Umbilical cord (tissue), 1 donor: ENCODE measurements at regions not wholly inside any gene's neighbourhood (a gene's known extent, or its start where the extent isn't known, plus 50 kb on each side); places are given as distances from the start of the nearest gene placed in this dataset.

Experiments used
- DNase-seq: peaks from one replicate; pipeline ENCODE4 v3.0.0-alpha.2; 2015; ENCODE audit warnings: low spot score

DNA sequence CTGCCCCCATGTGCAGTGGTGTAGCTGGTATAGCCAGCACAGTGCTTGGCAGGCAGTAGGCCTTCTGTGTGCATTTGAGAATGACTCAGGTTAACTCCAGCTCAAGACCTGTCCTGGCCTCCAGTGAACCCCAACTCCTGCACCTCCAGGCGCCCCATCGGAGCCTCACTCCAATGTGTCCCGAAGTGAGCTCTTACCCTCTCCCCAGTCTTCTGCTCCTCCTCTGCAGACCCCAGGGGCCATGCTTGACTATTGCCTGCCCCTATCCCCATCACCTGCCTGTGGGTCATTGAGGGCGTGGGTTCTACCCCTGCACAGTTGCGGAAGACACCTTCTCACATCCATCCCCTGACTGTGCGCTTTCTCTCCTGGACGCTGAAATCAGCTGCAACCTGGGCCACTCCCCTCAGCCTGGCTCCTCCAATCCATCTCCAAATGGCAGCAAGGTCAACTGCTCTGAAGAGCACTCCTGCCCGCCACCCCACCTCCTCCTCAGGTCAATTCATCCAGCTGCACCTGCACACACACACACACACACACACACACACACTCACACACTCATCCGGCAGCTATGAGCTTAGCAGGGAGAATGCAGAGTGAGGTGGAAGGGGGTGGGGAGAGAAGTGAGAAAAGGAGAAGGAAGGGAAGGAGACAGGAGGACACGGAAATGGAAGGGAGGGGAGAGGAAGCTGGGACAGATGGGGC, 130.3 kb upstream of the GLI2 start:
- no peak for DNase-seq

DNA sequence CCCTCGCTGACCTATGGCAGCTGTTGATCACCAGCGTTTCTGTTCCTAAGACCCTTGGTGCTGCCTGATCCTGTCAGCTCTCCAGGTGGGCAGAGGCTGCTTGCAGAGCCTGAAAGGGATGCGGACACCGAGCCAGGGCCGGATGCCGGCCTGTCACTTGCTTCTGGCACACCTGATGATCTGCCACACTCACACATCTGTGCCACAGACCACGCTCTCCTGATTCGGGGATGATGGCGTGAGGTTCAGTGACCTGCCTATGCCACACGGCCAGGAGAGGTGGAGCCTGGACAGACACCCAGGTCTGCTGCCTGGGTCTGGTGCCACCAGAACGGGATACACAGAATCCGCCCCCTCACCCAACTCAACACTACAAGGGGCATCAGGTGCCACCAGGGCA, 129.4 kb upstream of the GLI2 start:
- DNase-seq = no peak

DNA sequence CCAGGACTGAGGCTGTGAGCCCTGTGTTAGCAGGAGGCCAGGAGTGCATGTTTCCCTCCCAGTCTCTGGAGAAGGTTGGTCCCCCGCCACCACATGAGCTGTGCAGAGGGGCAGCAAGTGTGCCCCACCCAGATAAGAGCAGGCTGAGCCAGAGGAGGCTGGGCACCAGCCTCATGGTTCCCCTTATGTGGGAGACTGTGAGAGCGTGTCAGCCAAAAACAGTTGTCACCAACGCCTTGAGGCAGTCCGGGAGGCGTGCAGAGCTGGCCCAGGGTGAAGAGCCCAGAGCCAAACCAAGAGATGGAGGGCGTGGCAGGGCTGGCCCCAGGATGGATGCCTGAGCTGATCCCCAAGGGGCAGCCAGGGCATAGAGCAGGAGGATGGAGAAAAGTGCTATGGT, 128.7 kb upstream of the GLI2 start:
- DNase-seq = no peak

DNA sequence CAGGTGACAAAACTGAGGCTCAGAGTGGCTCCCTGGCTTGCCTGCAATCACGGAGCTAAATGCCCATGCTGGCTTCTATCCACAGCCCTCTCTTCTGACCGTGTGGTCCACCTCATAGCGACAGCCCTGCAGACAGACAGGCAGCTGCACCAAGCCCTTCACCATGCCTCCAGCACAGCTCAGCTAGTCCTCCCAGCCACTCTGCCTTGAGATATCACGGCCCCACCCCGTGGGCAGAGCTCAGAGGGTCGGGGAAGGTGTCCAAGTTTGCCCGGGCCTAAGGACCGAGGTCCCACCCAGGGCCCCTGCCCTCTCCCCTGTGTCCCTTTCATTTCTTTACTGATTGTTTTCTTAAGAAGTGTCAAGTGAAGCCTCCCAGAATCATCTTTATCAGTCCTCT, 128.2 kb upstream of the GLI2 start:
- no peak for DNase-seq

DNA sequence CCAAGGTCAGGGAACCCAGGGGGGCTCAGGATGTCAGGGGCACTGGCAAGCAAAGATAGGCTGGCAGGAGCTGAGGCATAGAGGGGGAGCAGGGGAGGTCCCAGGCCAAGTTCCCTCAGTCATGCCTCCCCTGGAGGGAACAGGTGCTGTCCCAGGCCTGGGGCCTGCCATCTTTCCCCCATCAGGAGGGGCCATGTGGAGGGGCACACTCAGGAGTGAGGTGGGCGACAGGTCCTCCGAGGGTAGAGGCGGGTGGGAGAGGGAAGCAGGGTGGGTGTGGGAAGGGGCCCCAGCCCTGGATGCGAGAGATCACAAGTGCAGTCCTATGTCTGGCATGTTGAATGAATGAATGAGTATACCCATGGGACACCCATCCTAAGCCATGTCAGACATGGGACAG, 127.7 kb upstream of the GLI2 start:
- no peak for DNase-seq

DNA sequence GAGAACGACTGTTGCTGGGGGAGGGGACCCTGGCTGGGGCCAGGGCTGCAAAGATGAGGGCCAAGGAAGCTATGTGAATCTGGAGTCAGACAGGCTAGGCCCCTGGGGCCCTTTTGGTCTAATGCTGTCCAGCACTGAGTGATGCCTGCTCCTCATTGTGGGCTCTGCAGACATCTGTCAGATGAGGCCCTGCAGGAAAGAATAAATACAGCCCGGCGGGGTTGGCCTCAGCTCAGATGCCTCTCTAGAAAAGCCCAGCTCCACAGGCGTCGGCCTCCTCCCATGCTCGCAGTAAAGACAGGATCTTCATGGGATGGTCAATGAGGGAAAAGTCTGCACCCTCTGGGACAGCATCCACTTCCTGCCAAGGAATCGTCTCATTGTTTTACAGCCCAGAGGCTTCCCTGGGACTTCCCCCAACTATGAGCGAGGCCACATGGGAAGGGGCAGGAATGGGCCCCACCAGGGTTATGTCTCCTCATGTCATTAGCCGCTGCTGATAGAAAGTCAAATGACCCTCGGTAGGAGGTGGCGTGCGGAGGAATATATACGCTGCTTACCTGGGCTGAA, 125.8 kb upstream of the GLI2 start:
- no peak for DNase-seq

DNA sequence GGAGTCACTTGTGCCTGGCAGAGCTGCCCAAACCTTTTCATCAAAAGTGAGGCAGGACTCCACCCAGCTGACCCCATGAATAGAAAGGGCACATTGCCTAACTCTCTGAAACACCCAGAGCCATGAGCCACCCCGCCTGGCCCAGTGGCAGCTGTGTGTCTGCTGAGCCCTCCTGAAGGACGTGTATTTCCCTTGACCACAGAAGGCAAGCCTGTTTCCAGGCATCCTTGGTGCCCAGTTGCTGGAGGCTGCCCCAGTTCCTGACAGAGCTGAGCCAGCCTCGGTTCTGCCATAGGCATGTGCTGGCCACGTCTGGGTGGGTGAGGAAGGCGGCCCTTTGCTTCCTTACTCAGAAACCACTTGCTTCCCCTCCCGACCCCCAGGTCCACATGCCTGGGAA, 124.7 kb upstream of the GLI2 start:
- no peak for DNase-seq

DNA sequence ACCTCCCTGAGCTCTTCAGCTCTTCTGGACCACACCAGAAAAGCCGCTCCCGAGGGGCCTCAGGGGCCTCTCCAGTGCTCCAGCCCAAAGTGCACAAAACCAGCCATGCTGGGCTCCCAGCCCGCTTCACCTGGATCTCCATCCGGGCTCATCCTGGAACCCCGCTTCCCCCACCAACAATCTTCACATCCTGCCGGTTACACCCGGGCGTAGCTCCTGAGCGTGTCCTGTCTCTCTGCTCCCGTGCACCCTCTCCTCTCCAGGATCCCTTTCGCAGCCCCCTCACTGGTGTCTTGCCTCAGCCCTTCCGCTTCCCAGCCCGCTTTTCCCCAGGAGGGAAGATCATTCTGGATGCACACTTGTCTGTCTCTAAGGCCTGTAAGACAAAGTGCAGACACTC, 123.7 kb upstream of the GLI2 start:
- peak; percentile 61 for DNase-seq

DNA sequence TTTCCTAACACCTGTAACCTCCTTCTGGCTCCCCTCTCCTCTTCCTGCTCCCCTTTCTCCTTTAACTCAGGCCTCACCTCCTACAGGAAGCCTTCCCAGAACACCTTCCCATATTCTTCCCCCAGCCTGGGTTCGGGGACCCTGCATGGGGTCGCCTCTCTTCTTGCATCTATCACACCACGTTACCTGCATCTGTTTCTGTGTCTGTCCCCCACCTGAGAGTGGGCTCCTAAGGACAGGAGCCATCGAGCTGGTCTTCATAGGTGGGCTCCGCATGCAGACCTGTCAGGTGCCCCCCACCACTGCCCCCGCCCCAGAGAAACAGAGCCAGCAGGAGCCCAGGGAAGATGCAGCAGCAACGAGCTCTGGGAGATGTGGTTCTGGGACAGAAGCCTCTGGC, 123.2 kb upstream of the GLI2 start:
- no peak for DNase-seq

DNA sequence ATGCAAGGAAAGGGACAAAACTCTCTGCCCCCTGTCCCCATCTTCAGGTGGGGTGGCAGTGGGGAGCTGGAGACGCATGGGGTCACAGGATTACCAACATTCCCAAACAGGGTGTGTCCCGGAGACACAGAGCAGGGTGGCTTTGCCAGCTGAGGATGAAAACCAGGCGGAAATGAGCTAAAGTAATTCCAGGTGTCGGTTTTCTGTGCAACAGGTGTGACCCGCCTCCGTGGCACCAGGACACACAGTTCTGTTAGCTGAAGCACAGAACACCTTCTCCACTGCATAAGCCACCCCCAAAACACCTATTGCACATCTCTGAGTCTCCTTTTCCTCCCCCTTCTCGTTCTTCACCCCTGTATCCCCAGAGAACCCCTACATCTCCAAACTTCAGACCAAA, 122.7 kb upstream of the GLI2 start:
- no peak for DNase-seq

DNA sequence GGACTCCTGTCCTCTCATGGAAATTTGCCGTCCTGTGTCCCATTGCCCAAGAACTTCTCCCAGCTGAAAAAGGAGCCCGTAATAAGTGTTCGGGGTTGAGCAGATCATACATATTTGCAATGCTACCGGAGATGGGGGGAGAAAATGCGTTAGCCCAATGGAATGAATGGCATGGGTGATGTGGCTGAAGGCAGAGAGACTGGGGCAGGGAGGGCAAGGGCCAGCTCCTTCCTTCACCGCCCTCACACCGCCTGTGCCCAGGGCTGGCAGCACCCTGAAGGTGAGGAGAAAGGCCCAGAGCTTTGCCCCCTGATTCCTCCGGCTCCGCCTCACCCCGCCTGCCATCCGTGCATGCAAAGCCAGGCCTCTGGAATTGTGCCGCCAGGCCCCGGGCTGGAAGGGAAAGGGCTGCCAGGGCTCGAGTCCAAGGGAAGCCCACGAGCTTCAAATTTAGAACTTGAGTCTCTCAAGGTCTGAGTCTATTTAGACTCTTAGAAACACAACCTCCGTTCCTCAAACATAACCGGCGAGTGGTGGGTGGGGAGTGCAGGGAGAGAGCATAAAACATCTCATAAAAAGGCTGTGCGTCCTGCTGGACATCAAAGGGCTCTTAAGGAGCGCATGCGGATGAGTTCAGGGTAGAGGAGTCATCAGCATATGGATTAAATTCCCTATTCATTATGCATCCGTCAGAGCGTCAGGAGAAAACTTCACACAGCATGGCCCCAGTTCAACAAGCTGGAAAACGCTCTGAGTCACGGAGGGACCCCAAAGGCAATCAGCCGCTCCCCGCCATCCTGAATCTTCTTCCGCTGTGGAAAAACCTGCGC, 121.7 kb upstream of the GLI2 start:
- peak; percentile 46 for DNase-seq

DNA sequence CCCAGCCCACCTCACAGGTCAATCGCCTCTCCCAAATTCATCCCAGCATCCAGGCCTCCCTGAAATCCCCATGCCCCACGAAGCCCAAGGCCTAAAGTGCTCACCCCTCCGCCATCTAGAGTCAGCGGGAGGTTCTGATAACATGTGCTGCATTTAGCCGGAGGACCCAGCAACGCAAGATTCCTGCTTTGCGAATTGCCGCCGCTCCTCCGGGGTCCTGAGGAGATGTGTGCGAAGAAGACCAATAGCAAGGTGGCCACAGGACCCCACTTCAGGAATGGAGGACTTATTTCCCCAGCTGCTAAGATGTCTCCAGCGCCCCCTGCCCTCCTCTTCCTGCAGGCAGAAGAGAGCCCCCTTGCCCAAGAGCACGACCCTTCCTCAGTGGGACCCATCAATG, 120.8 kb upstream of the GLI2 start:
- DNase-seq = no peak

DNA sequence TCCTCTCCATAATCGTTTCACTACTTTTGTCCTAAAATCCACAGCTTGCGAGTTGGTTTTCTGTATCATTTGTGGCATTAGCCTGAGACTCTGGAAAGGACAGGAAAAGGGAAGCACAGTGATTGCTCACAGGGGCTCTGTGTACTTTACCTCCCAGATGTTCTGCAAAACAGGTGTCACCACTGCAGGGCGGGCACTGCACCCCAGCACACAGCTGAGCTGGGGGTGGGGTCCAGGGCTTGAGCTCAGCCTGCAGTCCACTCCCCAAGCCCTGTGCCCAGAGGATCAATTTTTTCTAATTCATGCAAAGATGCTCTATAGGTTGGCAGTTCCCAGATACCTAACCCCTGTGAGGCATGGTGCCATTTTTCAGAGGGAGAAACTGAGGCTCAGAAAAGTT, 119.4 kb upstream of the GLI2 start:
- no peak for DNase-seq

DNA sequence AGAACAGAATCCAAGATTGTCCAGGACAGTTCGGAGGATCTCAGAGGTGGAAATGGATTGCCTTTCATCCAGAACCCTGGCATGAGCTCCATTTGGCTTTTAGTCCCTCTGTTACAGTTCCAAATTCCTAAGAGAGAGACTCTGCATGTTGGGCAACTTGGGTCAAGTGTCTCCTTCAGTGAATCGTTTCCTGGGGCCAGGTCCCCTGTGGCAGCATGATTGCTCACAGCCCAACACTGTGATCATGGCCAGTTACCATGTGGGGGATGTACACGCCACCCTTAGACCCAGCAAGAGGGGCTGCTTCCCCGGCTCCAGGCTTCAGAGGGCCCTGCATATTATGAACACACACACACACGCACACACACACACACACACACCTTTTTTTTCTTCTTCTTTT, 118.6 kb upstream of the GLI2 start:
- DNase-seq = no peak

DNA sequence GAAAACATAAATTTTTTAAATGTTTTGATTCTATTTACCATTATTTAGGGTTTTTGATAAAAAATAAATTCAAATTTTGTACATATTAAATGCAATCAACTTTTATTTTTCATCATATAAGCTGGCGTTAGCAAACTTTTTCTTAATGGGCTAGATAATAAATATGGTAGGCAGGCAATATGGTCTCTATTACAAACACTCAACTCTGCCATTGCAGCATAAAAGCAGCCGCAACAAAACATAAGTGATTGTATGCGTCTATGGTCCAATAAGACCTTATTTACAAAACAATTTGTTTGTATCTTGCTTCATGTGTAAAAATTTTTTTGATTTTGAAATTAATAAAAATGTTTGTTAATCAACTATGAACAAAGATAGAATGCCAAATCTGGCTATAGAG, 116.8 kb upstream of the GLI2 start:
- no peak for DNase-seq

DNA sequence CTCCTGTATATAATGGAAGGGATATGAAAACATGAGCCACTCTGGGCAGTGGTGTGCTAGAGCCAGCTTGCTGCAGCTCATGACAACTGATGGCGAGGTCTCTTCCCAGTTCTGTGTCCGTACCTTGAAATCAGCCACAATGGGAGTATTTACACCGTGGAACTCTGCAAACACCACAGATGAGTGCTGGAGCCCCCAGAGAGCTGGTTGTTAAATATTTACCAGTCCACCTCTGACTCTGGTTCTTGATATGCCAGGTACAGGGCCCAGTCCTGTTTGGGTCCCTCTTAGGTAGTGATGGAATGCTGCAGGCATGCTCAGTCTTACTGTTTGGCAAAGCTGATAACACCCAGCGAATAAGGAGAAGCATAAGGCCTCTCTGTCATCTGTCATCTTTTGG, 116.1 kb upstream of the GLI2 start:
- DNase-seq = no peak

DNA sequence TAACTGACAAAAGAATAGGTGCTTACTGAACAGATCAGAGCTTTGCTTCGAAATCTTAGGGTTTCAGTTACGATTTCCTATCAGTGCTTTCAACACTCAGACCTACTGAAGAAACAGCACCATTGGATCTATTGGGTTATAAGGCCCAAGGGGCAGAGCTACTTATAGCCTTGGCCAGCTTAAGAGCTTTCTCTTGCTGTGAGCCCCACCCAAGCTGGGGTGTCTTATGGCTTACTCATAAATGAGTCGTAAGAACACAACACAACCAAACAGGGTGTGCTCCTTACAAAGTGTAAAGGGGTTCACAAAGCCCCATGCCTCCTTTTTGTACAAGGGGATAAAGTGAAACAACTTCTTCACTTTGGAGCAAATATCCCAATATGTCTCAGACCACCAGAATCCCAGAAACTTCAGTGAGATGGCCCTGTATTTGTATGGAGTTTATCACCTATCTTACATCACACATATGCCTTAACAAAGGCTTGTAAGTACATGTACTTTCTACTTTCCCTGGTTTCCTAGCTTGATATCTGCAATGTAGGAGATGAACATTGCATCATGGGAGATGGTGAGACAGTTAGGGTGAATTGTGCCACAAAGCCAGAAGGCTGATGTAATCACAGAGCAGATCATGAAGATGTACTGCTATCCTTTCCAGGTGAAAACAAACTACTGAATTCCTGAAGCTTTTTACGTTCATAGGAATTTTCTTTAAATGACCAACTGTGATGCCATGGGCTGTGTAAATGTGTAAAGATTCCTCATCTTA, 115.5 kb upstream of the GLI2 start:
- DNase-seq = peak; percentile 28

DNA sequence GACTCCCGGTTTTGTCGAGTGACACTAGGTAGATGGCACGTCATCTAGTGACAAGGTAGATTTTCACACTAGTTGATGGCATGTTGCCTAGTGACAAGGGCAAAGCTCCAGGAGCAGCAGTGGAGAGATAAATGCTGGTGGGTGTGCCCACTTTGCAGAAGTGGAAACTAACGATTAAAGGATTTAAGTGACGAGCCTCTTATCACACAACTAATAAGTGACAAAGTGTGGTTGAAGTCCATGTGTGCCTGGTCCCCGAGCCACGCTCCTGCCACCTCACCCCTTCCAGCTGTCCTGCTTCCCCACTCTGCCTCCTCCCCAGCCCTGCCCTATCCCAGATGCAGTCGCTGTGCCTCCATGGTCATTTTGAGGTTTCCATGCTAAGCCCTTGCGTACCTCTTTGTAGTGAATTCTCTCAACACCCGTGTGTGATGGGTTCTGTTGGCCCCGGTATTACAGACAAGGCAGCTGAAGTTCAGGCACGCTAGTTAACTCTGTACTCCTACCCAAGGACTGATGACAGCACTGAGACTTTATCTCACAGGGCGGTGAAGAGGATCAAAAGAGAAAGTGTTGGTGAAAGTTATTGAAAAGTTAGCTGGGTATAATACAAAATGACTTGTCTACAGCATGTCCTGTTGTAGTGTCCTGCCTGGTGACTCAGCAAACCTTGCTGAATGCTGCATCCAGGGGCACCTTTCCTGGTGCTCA, 113.4 kb upstream of the GLI2 start:
- DNase-seq = no peak

DNA sequence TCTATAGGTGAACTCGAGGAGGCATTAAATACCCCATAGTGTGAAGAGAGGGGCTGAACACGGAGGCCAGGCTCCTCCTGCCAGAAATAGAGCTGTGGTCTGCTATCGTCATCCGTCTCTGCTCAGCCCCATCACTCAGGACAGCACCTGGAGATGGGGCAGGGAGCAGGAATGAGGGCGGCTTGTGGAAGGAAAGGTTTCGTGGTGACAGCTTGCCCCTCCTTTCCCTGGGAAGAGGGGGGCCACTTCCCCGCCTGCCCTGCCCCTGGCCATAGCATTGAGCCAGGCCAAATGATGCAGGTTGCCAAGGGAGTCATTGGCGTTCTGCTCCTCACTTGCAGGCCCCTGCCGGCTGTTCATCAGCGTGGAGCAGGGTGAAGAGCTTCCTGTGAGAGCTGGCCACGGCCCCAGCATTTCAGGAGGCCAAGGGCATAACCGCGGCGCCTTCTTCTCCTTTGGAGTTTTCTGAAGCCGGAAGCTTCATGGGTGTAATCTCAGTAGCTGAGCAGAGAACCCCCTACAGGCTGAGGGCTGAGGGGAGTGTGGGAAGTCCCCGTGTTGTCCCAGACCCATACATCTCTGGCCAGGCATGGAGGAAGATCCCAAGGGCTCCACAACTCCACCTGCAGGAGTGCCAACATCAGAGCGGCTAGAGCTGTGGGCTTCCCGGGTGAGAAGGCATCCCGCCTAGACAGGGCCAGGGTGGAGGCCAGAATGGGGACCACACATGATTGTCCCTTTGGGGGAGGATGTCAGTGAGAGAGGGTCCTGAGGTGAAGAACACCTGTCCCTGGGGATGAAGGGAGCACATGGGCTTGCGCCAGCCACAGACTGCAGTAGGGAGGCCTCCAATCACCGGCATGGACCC, 112.5 kb upstream of the GLI2 start:
- no peak for DNase-seq

DNA sequence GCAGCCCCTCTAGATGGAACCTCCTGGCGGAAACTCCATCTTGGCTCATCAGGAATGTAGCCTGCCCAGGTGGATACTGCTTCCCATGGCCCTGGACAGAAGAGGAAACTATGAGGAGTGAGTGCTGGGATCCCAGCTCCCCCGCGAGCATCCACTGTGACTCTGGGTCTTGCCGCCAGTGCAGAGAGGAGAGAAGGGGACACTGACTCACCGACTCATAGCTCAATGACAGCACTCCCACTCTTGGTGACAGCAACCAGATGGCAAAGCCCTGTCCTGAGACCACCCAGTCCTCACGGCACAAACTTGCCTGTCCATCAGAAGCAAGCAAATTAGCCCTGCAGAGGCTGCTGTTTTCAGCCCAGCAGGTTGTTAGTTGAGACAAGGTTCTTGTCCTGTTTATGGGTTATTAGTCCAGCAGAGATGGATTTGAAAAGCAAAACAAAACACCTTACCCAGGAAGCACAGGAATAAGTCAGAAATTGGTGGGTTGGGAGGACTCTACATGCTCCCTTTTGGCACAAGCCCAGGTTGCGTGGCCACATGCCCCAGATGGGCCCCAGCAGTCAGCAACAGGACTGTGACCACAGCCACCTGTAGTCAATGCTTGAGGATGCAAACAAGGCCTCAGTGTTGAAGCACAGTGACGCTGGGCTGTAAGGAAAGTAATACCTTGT, 111.5 kb upstream of the GLI2 start:
- no peak for DNase-seq
